GM23338 (cell line): ENCODE measurements at regions not wholly inside any gene's neighbourhood (a gene's known extent, or its start where the extent isn't known, plus 50 kb on each side); places are given as distances from the start of the nearest gene placed in this dataset.

Source experiments
- ATAC-seq: fragments of 200-7000 bp; cut with Tn5 transposase; 3 replicates; pipeline ENCODE4 v1.9.1; 2020
- DNase-seq: peaks from one replicate; pipeline ENCODE4 v3.0.0-alpha.2; 2015; ENCODE audit warnings: low spot score
- H2AFZ ChIP-seq: fragments of 200-600 bp; sonication (generic); 2 replicates; pipeline ENCODE4 v1.8.0; 2016; ENCODE audit warnings: antibody characterized with exemption, mild to moderate bottlenecking, moderate library complexity
- H3F3A ChIP-seq: fragments of 200-600 bp; sonication (generic); replicated peaks from 2 replicates; pipeline ENCODE4 v1.8.0; 2017; ENCODE audit warnings: antibody characterized with exemption, mixed run types, low read depth
- H3K27ac ChIP-seq: fragments of 200-600 bp; sonication (generic); 2 replicates; pipeline ENCODE4 v1.6.1; 2016; ENCODE audit warnings: low read depth
- H3K27me3 ChIP-seq: fragments of 200-600 bp; sonication (generic); 2 replicates; pipeline ENCODE4 v1.8.0; 2016; ENCODE audit warnings: mild to moderate bottlenecking, mixed run types, moderate library complexity; ENCODE audit not compliant: insufficient read depth
- H3K36me3 ChIP-seq: fragments of 200-600 bp; sonication (generic); 2 replicates; pipeline ENCODE4 v1.8.0; 2016; ENCODE audit warnings: mild to moderate bottlenecking; ENCODE audit not compliant: insufficient read depth
- H3K4me1 ChIP-seq: fragments of 200-600 bp; sonication (generic); 2 replicates; pipeline ENCODE4 v1.8.0; 2016; ENCODE audit warnings: mild to moderate bottlenecking, moderate library complexity; ENCODE audit not compliant: insufficient read depth
- H3K4me2 ChIP-seq: fragments of 200-600 bp; sonication (generic); 2 replicates; pipeline ENCODE4 v1.7.1; 2017; ENCODE audit warnings: mixed run types
- H3K4me3 ChIP-seq: fragments of 200-600 bp; sonication (generic); 2 replicates; pipeline ENCODE4 v1.6.1; 2016; ENCODE audit warnings: mixed run types
- H3K79me2 ChIP-seq: fragments of 200-600 bp; sonication (generic); replicated peaks from 2 replicates; pipeline ENCODE4 v1.8.0; 2017; ENCODE audit warnings: mild to moderate bottlenecking; ENCODE audit not compliant: insufficient read depth
- H3K9me2 ChIP-seq: fragments of 200-600 bp; sonication (generic); 2 replicates; pipeline ENCODE4 v1.8.0; 2017; ENCODE audit not compliant: insufficient read depth
- H4K20me1 ChIP-seq: fragments of 200-600 bp; sonication (generic); replicated peaks from 2 replicates; pipeline ENCODE4 v1.8.0; 2017; ENCODE audit warnings: mild to moderate bottlenecking; ENCODE audit not compliant: insufficient read depth
- H3K27ac Mint-ChIP-seq: 2 replicates; pipeline ENCODE4 v1.8.0; 2020; ENCODE audit warnings: inconsistent platforms, mild to moderate bottlenecking, moderate library complexity, mixed read lengths
- H3K27me3 Mint-ChIP-seq: 3 replicates; pipeline ENCODE4 v1.8.0; 2022; ENCODE audit warnings: low read depth, mild to moderate bottlenecking, moderate library complexity, mixed read lengths, inconsistent platforms; ENCODE audit not compliant: insufficient read depth, poor library complexity
- H3K36me3 Mint-ChIP-seq: 3 replicates; pipeline ENCODE4 v1.8.0; 2021; ENCODE audit warnings: low read depth, mild to moderate bottlenecking, inconsistent platforms, moderate library complexity, mixed read lengths
- H3K4me1 Mint-ChIP-seq: 3 replicates; pipeline ENCODE4 v1.8.0; 2020; ENCODE audit warnings: mild to moderate bottlenecking, inconsistent platforms, mixed read lengths
- H3K4me3 Mint-ChIP-seq: 3 replicates; pipeline ENCODE4 v1.8.0; 2021; ENCODE audit warnings: moderate library complexity, mild to moderate bottlenecking, inconsistent platforms, mixed read lengths
- H3K9me3 Mint-ChIP-seq: 3 replicates; pipeline ENCODE4 v1.8.0; 2020; ENCODE audit warnings: moderate library complexity, mild to moderate bottlenecking, inconsistent platforms, mixed read lengths
- CREB1 ChIP-seq: fragments of 250-450 bp; sonication (Bioruptor Pico); IDR thresholded peaks from 2 replicates; pipeline ENCODE4 v1.5.0; 2020; ENCODE audit warnings: low read depth, mild to moderate bottlenecking, moderate library complexity
- EZH2 ChIP-seq: fragments of 200-600 bp; sonication (generic); IDR thresholded peaks from one replicate; pipeline ENCODE4 v1.8.0; 2017; ENCODE audit warnings: antibody characterized with exemption, mild to moderate bottlenecking, low read depth; ENCODE audit not compliant: unreplicated experiment
- JUNB ChIP-seq: IDR thresholded peaks from one replicate; pipeline ENCODE4 v1.6.1; 2016; ENCODE audit warnings: antibody characterized with exemption; ENCODE audit not compliant: unreplicated experiment
- POLR2AphosphoS5 ChIP-seq: IDR thresholded peaks from 2 replicates; pipeline ENCODE4 v1.6.1; 2016; ENCODE audit warnings: antibody characterized with exemption, low read depth
- STAT1 ChIP-seq: IDR thresholded peaks from one replicate; pipeline ENCODE4 v1.6.1; 2016; ENCODE audit warnings: antibody characterized with exemption; ENCODE audit not compliant: unreplicated experiment
- ZNF114 ChIP-seq: fragments of 250-450 bp; sonication (Bioruptor Pico); IDR thresholded peaks from 2 replicates; pipeline ENCODE4 v1.5.0; 2020; ENCODE audit warnings: mild to moderate bottlenecking, moderate library complexity
- TF ChIP-seq, protein P1 (sequence below): IDR thresholded peaks from 2 replicates; pipeline ENCODE4 v1.6.1; 2016; ENCODE audit warnings: antibody characterized with exemption
- TF ChIP-seq, protein P2 (sequence below): fragments of 250-450 bp; sonication (Bioruptor Pico); IDR thresholded peaks from 2 replicates; pipeline ENCODE4 v1.5.0; 2020; ENCODE audit warnings: mild to moderate bottlenecking, moderate library complexity
- TF ChIP-seq, protein P3 (sequence below): IDR thresholded peaks from one replicate; pipeline ENCODE4 v1.6.1; 2018; ENCODE audit warnings: antibody characterized with exemption; ENCODE audit not compliant: unreplicated experiment

DNA sequence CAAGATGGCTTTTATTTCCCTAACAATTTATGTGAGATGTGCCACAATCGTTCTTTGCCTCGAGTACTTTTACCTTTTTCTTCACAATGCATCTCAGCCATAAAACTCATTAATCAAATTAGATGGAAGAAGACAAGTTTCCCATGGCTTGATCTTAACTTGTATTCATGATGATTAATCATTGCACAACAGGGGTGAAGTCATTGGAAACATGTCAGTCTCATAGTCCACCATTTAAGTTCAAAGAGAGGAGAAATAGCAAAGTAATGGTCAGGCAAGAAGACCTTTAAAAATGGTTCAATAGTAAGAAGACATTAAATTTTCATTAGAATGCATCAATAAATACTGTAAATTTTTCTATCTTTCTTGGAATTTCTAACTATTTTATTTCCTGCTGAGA is 136.3 kb downstream of the FOXG1 start:
- peaks cover under 1% of the 10 kb centered on the region; the same call in 2 of the 3 replicates for H3K9me3 Mint-ChIP-seq
- no peak for DNase-seq

More for the DNA sequence above, 136.3 kb downstream of the FOXG1 start:
- Histone ChIP-seq H3K4me2 (no peak overlapping the region), H3K27me3 (no peaks in the 10 kb centered on the region), H3K4me1 (no peaks in the 10 kb centered on the region), H2AFZ (no peak overlapping the region), H3K9me2 (no peaks in the 10 kb centered on the region), H3K79me2 (no peaks in the 10 kb centered on the region), H4K20me1 (no peaks in the 10 kb centered on the region), H3K27ac (no peak overlapping the region), H3K4me3 (no peak overlapping the region), H3F3A (no peaks in the 10 kb centered on the region), H3K36me3 (no peaks in the 10 kb centered on the region)
- H3K4me1 Mint-ChIP-seq: no peaks in the 10 kb centered on the region
- H3K27me3 Mint-ChIP-seq: no peaks in the 10 kb centered on the region
- no peak for ATAC-seq
- no peak overlapping the region for H3K4me3 Mint-ChIP-seq
- no peak for TF ChIP-seq ZNF114
- no peak for TF ChIP-seq JUNB
- no peak for TF ChIP-seq STAT1
- no peak for TF ChIP-seq POLR2AphosphoS5
- TF ChIP-seq, protein P1, sequence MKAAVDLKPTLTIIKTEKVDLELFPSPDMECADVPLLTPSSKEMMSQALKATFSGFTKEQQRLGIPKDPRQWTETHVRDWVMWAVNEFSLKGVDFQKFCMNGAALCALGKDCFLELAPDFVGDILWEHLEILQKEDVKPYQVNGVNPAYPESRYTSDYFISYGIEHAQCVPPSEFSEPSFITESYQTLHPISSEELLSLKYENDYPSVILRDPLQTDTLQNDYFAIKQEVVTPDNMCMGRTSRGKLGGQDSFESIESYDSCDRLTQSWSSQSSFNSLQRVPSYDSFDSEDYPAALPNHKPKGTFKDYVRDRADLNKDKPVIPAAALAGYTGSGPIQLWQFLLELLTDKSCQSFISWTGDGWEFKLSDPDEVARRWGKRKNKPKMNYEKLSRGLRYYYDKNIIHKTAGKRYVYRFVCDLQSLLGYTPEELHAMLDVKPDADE: no peak
- TF ChIP-seq, protein P2, sequence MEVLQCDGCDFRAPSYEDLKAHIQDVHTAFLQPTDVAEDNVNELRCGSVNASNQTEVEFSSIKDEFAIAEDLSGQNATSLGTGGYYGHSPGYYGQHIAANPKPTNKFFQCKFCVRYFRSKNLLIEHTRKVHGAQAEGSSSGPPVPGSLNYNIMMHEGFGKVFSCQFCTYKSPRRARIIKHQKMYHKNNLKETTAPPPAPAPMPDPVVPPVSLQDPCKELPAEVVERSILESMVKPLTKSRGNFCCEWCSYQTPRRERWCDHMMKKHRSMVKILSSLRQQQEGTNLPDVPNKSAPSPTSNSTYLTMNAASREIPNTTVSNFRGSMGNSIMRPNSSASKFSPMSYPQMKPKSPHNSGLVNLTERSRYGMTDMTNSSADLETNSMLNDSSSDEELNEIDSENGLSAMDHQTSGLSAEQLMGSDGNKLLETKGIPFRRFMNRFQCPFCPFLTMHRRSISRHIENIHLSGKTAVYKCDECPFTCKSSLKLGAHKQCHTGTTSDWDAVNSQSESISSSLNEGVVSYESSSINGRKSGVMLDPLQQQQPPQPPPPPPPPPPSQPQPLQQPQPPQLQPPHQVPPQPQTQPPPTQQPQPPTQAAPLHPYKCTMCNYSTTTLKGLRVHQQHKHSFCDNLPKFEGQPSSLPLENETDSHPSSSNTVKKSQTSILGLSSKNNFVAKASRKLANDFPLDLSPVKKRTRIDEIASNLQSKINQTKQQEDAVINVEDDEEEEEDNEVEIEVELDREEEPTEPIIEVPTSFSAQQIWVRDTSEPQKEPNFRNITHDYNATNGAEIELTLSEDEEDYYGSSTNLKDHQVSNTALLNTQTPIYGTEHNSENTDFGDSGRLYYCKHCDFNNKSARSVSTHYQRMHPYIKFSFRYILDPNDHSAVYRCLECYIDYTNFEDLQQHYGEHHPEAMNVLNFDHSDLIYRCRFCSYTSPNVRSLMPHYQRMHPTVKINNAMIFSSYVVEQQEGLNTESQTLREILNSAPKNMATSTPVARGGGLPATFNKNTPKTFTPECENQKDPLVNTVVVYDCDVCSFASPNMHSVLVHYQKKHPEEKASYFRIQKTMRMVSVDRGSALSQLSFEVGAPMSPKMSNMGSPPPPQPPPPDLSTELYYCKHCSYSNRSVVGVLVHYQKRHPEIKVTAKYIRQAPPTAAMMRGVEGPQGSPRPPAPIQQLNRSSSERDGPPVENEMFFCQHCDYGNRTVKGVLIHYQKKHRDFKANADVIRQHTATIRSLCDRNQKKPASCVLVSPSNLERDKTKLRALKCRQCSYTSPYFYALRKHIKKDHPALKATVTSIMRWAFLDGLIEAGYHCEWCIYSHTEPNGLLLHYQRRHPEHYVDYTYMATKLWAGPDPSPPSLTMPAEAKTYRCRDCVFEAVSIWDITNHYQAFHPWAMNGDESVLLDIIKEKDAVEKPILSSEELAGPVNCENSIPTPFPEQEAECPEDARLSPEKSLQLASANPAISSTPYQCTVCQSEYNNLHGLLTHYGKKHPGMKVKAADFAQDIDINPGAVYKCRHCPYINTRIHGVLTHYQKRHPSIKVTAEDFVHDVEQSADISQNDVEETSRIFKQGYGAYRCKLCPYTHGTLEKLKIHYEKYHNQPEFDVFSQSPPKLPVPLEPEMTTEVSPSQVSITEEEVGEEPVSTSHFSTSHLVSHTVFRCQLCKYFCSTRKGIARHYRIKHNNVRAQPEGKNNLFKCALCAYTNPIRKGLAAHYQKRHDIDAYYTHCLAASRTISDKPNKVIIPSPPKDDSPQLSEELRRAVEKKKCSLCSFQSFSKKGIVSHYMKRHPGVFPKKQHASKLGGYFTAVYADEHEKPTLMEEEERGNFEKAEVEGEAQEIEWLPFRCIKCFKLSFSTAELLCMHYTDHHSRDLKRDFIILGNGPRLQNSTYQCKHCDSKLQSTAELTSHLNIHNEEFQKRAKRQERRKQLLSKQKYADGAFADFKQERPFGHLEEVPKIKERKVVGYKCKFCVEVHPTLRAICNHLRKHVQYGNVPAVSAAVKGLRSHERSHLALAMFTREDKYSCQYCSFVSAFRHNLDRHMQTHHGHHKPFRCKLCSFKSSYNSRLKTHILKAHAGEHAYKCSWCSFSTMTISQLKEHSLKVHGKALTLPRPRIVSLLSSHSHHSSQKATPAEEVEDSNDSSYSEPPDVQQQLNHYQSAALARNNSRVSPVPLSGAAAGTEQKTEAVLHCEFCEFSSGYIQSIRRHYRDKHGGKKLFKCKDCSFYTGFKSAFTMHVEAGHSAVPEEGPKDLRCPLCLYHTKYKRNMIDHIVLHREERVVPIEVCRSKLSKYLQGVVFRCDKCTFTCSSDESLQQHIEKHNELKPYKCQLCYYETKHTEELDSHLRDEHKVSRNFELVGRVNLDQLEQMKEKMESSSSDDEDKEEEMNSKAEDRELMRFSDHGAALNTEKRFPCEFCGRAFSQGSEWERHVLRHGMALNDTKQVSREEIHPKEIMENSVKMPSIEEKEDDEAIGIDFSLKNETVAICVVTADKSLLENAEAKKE (CRISPR knock-in tag): no peak
- TF ChIP-seq, protein P3, sequence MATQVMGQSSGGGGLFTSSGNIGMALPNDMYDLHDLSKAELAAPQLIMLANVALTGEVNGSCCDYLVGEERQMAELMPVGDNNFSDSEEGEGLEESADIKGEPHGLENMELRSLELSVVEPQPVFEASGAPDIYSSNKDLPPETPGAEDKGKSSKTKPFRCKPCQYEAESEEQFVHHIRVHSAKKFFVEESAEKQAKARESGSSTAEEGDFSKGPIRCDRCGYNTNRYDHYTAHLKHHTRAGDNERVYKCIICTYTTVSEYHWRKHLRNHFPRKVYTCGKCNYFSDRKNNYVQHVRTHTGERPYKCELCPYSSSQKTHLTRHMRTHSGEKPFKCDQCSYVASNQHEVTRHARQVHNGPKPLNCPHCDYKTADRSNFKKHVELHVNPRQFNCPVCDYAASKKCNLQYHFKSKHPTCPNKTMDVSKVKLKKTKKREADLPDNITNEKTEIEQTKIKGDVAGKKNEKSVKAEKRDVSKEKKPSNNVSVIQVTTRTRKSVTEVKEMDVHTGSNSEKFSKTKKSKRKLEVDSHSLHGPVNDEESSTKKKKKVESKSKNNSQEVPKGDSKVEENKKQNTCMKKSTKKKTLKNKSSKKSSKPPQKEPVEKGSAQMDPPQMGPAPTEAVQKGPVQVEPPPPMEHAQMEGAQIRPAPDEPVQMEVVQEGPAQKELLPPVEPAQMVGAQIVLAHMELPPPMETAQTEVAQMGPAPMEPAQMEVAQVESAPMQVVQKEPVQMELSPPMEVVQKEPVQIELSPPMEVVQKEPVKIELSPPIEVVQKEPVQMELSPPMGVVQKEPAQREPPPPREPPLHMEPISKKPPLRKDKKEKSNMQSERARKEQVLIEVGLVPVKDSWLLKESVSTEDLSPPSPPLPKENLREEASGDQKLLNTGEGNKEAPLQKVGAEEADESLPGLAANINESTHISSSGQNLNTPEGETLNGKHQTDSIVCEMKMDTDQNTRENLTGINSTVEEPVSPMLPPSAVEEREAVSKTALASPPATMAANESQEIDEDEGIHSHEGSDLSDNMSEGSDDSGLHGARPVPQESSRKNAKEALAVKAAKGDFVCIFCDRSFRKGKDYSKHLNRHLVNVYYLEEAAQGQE: no peak
- TF ChIP-seq EZH2: no peak
- TF ChIP-seq CREB1 (CRISPR knock-in tag): no peak
- no peak overlapping the region for H3K27ac Mint-ChIP-seq
- H3K36me3 Mint-ChIP-seq: no peaks in the 10 kb centered on the region
